HepG2 (cell line): ENCODE measurements at regions not wholly inside any gene's neighbourhood (a gene's known extent, or its start where the extent isn't known, plus 50 kb on each side); places are given as distances from the start of the nearest gene placed in this dataset.

Source experiments
- ATAC-seq: fragments of 200-7000 bp; cut with Tn5 transposase; 3 replicates; pipeline ENCODE4 v1.9.1; 2020; ENCODE audit warnings: mild to moderate bottlenecking, moderate library complexity
- BruUV-seq: library from RNA; stranded (reverse); fragments of 400-500 nt; replicated peaks from 2 replicates; lab custom pipeline; 2021; lab: Mats Ljungman, UMichigan
- CTCF ChIA-PET: fragments of 300-600 bp; formaldehyde crosslinking; extraction: SDS; loops from one replicate; lab custom pipeline; 2021; ENCODE audit warnings: low total read pairs, inconsistent platforms, low intra/inter-chr PET ratio; lab: Yijun Ruan, JAX
- POLR2A ChIA-PET: fragments of 350-600 bp; sonication (Branson Sonifier 250); formaldehyde crosslinking; loops from one replicate; lab custom pipeline; 2020; ENCODE audit warnings: antibody characterized with exemption, inconsistent platforms; lab: Yijun Ruan, JAX
- DNase-seq: peaks from one replicate; pipeline ENCODE4 v3.0.0-alpha.2; 2015; ENCODE audit warnings: low spot score
- FAIRE-seq: peaks from 3 replicates; lab custom pipeline; 2011; peaks lifted over from hg19 to GRCh38; lab: Jason Lieb, UNC
- H2AFZ ChIP-seq: one replicate; pipeline ENCODE4 v1.6.1; 2011; ENCODE audit warnings: low read length, inconsistent platforms
- H3K27ac ChIP-seq: fragments of 300-600 bp; 3 replicates; pipeline ENCODE4 v1.8.0; 2011; ENCODE audit warnings: mixed run types, mild to moderate bottlenecking, mixed read lengths, low read length, inconsistent platforms; ENCODE audit not compliant: insufficient read depth; ENCODE audit errors: extremely low read length
- H3K27me3 ChIP-seq, 2 experiments: fragments of 200-600 bp in 1 of 2; 2 replicates in 1 of 2; 3 replicates in 1 of 2; pipeline versions ENCODE4 v1.6.0 to v1.8.0; 2011; ENCODE audit warnings: low read length in 2 of 2, mild to moderate bottlenecking in 2 of 2, moderate library complexity in 2 of 2, inconsistent platforms in 1 of 2; ENCODE audit not compliant: insufficient read depth in 2 of 2, control insufficient read depth in 1 of 2
- H3K36me3 ChIP-seq, 2 experiments: fragments of 200-600 bp in 1 of 2; replicated peaks in 1 of 2; 2 replicates in 1 of 2; 3 replicates in 1 of 2; pipeline versions ENCODE4 v1.5.1 to v1.8.0; 2011; ENCODE audit warnings: low read length in 2 of 2, inconsistent platforms in 1 of 2; ENCODE audit not compliant: insufficient read depth in 2 of 2, control insufficient read depth in 1 of 2
- H3K4me1 ChIP-seq: 2 replicates; pipeline ENCODE4 v1.5.1; 2012; ENCODE audit warnings: low read length, inconsistent platforms; ENCODE audit not compliant: insufficient read depth
- H3K4me2 ChIP-seq: 2 replicates; pipeline ENCODE4 v1.6.0; 2011; ENCODE audit warnings: low read depth, low read length, inconsistent platforms
- H3K4me3 ChIP-seq, 3 experiments: fragments of 200-600 bp in 1 of 3; sonication (generic), shearing (Covaris generic) in 1 of 3; replicated peaks in 1 of 3; 2 replicates each; pipeline ENCODE4 v1.5.1; 2011 to 2016; ENCODE audit warnings: low read length in 3 of 3, inconsistent platforms in 2 of 3, low read depth in 2 of 3, mild to moderate bottlenecking in 2 of 3, control low read depth in 1 of 3, mixed read lengths in 1 of 3; ENCODE audit not compliant: insufficient read depth in 1 of 3
- H3K79me2 ChIP-seq: one replicate; pipeline ENCODE4 v1.6.1; 2011; ENCODE audit warnings: low read length, inconsistent platforms; ENCODE audit not compliant: insufficient read depth
- H3K9ac ChIP-seq: 2 replicates; pipeline ENCODE4 v1.6.0; 2011; ENCODE audit warnings: mild to moderate bottlenecking, low read depth, low read length, inconsistent platforms; ENCODE audit not compliant: insufficient read depth
- H3K9me3 ChIP-seq: 2 replicates; pipeline ENCODE4 v1.5.1; 2012; ENCODE audit warnings: mild to moderate bottlenecking, low read length
- H4K20me1 ChIP-seq: 2 replicates; pipeline ENCODE4 v1.6.0; 2011; ENCODE audit warnings: inconsistent platforms, mild to moderate bottlenecking, low read length, moderate library complexity; ENCODE audit not compliant: insufficient read depth
- CBX1 ChIP-seq: IDR thresholded peaks from one replicate; pipeline ENCODE4 v1.6.1; 2016; ENCODE audit warnings: antibody characterized with exemption, low read depth
- FOXM1 ChIP-seq: sonication (generic); formaldehyde crosslinking; IDR thresholded peaks from 2 replicates; pipeline ENCODE4 v1.5.0; 2020; ENCODE audit warnings: missing genetic modification reagents
- SKI ChIP-seq: fragments of 450-650 bp; IDR thresholded peaks from one replicate; pipeline ENCODE4 v1.6.1; 2018; ENCODE audit warnings: mild to moderate bottlenecking; ENCODE audit not compliant: partially characterized antibody
- STAT5B ChIP-seq: sonication (generic); formaldehyde crosslinking; IDR thresholded peaks from 2 replicates; pipeline ENCODE4 v1.4.0; 2020; ENCODE audit warnings: missing genetic modification reagents
- ZNF367 ChIP-seq: sonication (generic); formaldehyde crosslinking; IDR thresholded peaks from 2 replicates; pipeline ENCODE4 v1.4.0; 2020; ENCODE audit warnings: missing genetic modification reagents, borderline replicate concordance
- ZNF432 ChIP-seq: sonication (generic); formaldehyde crosslinking; IDR thresholded peaks from 2 replicates; pipeline ENCODE4 v1.5.0; 2020; ENCODE audit warnings: missing genetic modification reagents, mild to moderate bottlenecking, borderline replicate concordance
- ZNF652 ChIP-seq: IDR thresholded peaks from 2 replicates; pipeline ENCODE4 v1.6.1; 2016; ENCODE audit warnings: low read depth, borderline replicate concordance
- WGBS: methylation state at CpG from one replicate; pipeline ENCODE4 v1.1.6; 2017; ENCODE audit warnings: low lambda C conversion rate; 5-methylcytosine and 5-hydroxymethylcytosine counted together
- in situ Hi-C: cut with HindIII; loops from 2 replicates; pipeline ENCODE4 v1.10.0; 2017; ENCODE audit warnings: low pct_unique_long_range_greater_than_20kb; ENCODE audit not compliant: extremely low pct_ligation_motif_present
- intact Hi-C: fragments of 100-400 bp; cut with micrococcal nuclease; formaldehyde crosslinking; loops from one replicate; pipeline ENCODE4 v1.10.0; 2022; ENCODE audit not compliant: unreplicated experiment
- TF ChIP-seq, protein P1 (sequence below): sonication (generic); formaldehyde crosslinking; IDR thresholded peaks from 2 replicates; pipeline ENCODE4 v1.4.0; 2020; ENCODE audit warnings: missing genetic modification reagents

DNA sequence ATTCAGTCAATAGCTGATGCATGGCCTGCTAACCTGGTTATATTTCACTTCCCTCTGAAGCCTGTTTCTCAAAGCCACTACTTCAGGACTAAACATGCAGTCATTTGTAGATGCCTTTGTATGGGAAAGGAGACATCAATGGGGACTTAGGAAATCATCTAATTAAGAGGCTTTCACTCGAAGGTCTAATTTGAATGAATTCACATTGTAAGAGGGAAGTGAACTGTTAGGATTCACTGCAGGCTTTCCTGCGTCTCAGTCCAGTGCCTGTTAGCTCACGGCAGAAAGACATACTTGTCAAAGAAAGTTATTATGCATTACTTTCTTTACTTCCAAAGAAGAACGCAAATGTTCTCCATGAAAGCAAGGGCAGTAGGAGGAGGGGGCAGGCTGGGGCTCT, 50.6 kb upstream of the CDK20 start:
- Histone ChIP-seq H3K4me1 (no peaks in the 10 kb centered on the region), H3K36me3 (no peaks in the 10 kb centered on the region), H2AFZ (no peak overlapping the region), H3K27ac (no peak overlapping the region), H3K9me3 (no peaks in the 10 kb centered on the region), H3K4me2 (no peak overlapping the region), H3K27me3 (no peaks in the 10 kb centered on the region; a peak in 1 of 5 replicates), H4K20me1 (no peaks in the 10 kb centered on the region), H3K9ac (no peak overlapping the region), H3K4me3 (no peak overlapping the region), H3K79me2 (no peaks in the 10 kb centered on the region)
- in situ Hi-C loops (no loop called here), intact Hi-C loops (no loop called here)
- DNase-seq (no peak), ATAC-seq (no peak), FAIRE-seq (no peak)
- TF ChIP-seq ZNF652 (CRISPR knock-in tag) (no peak), FOXM1 (no peak), CBX1 (no peak), SKI (no peak), STAT5B (CRISPR knock-in tag) (no peak), ZNF432 (no peak), ZNF367 (CRISPR knock-in tag) (no peak)
- TF ChIP-seq, protein P1, sequence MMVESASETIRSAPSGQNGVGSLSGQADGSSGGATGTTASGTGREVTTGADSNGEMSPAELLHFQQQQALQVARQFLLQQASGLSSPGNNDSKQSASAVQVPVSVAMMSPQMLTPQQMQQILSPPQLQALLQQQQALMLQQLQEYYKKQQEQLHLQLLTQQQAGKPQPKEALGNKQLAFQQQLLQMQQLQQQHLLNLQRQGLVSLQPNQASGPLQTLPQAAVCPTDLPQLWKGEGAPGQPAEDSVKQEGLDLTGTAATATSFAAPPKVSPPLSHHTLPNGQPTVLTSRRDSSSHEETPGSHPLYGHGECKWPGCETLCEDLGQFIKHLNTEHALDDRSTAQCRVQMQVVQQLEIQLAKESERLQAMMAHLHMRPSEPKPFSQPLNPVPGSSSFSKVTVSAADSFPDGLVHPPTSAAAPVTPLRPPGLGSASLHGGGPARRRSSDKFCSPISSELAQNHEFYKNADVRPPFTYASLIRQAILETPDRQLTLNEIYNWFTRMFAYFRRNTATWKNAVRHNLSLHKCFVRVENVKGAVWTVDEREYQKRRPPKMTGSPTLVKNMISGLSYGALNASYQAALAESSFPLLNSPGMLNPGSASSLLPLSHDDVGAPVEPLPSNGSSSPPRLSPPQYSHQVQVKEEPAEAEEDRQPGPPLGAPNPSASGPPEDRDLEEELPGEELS (CRISPR knock-in tag), result no peak
- 38% methylated on average over 4 of the region's 4 CpGs for WGBS
- ChIA-PET CTCF (no interaction called here), POLR2A (no interaction called here)
- no TSS peak for BruUV-seq
